Body of pancreas (tissue), 4 donors: ENCODE measurements at regions not wholly inside any gene's neighbourhood (a gene's known extent, or its start where the extent isn't known, plus 50 kb on each side); places are given as distances from the start of the nearest gene placed in this dataset.

Source experiments
- ATAC-seq: fragments of 150-250 bp; one replicate; pipeline ENCODE4 v1.9.1; 2016
- DNase-seq, 4 donors: peaks; one replicate each; pipeline ENCODE4 v3.0.0-alpha.2; 2019
- H3K27ac ChIP-seq, 4 donors: fragments of 200-600 bp; sonication (generic); 1 replicate in 3 of 4; 2 replicates in 1 of 4; pipeline versions ENCODE4 v1.5.1 to v1.6.1; 2016 to 2019; ENCODE audit warnings: mild to moderate bottlenecking in 1 of 4, mixed read lengths in 1 of 4, moderate library complexity in 1 of 4
- H3K27me3 ChIP-seq, 2 donors: fragments of 200-600 bp; sonication (generic); one replicate each; pipeline ENCODE4 v1.6.0; 2016; ENCODE audit warnings: mild to moderate bottlenecking in 1 of 2
- H3K36me3 ChIP-seq, 2 donors: fragments of 200-600 bp; sonication (generic); replicated peaks in 1 of 2; 2 replicates each; pipeline ENCODE4 v1.5.1; 2016; ENCODE audit warnings: low read depth in 2 of 2; ENCODE audit not compliant: insufficient read depth in 1 of 2
- H3K4me1 ChIP-seq: fragments of 200-600 bp; sonication (generic); one replicate; pipeline ENCODE4 v1.6.0; 2016
- H3K4me3 ChIP-seq, 2 donors: fragments of 200-600 bp; sonication (generic); 1 replicate in 1 of 2; 2 replicates in 1 of 2; pipeline ENCODE4 v1.5.1; 2016 to 2019
- H3K9me3 ChIP-seq, 3 donors: fragments of 200-600 bp; sonication (generic); 1 replicate in 2 of 3; 2 replicates in 1 of 3; pipeline ENCODE4 v1.5.1; 2016
- POLR2A ChIP-seq, 3 donors: fragments of 450-650 bp; IDR thresholded peaks; one replicate each; pipeline ENCODE4 v1.6.1; 2016; ENCODE audit warnings: antibody characterized with exemption in 3 of 3, mild to moderate bottlenecking in 2 of 3
- WGBS, 2 donors: methylation state at CpG; one replicate each; pipeline ENCODE4 v1.1.5; 2017; 5-methylcytosine and 5-hydroxymethylcytosine counted together
- intact Hi-C: fragments of 100-400 bp; cut with DNase I; formaldehyde crosslinking; loops from one replicate; pipeline ENCODE4 v1.15.1; 2023
- TF ChIP-seq, protein P1 (sequence below), 7 experiments: fragments of 450-650 bp in 4 of 7; fragments of 200-600 bp in 3 of 7; sonication (generic) in 3 of 7; IDR thresholded peaks; one replicate each; pipeline ENCODE4 v1.5.1; 2016 to 2019; ENCODE audit warnings: antibody characterized with exemption in 7 of 7

DNA sequence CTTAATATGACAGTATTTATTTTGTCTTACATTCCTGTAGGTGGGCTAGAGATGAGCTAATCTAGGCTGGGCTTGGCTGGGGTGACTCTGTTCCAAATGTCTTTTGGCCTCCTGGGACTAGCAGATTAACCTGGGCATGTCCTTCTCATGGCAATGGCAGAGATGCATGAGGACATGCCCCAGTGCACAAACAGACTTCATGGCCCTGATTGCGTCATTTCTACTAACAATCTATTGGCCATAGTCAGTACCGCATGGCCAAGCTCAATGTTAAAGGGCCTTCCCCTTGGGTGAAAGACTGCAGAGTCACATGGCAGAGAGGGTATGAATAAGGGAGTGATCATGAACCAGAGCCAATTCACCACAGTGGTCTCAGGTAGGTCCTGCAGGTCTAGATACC, 313.4 kb downstream of the MSX2 start:
- ATAC-seq: no peak
- intact Hi-C loops: no loop called here
- WGBS, 2 donors: 96% methylated on average over 2 of the region's 2 CpGs

DNA sequence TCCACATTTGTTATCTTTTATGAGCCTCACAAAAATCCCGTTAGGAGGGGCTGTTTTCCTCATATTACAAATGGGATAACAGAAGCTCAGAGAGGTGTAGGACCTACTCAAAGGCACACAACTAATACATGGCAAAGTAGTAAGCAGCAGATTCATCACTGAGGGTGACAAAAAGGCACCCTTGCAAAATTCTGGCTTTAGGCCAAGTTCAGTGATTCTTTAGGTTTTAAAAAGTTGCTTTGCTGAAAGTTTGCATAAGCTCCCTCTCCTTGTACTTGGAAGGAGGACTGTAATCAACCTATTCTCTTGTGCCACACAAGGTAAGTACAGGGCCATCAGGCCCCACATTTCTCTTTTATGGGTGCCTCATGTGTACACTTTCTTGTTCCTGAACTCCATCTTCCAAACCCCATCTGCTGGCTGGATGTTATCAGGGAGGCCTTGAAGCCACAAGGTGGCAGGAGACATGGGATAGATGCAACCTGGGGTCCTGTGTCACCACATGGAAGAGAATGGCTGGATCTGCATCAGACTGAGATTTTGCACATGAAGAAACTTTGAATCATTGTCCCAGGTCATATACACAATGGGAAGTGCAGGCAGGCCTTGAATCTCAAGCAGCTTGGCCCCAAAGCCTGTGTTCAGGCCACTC, 311.6 kb downstream of the MSX2 start:
- H3K4me1 ChIP-seq: peaks cover 18% of the 10 kb centered on the region
- no peak overlapping the region for H3K4me3 ChIP-seq
- no peaks in the 10 kb centered on the region for H3K36me3 ChIP-seq
- no peak overlapping the region for H3K27ac ChIP-seq
- intact Hi-C loops: no loop called here
- 42 to 78% methylated on average over 1 of the region's 1 CpG for WGBS, 2 donors
- no peak for DNase-seq
- no peaks in the 10 kb centered on the region for H3K9me3 ChIP-seq
- ATAC-seq: no peak
- H3K27me3 ChIP-seq: no peaks in the 10 kb centered on the region
- TF ChIP-seq POLR2A (IDR thresholded peaks at IDR 0.05): no peak
- TF ChIP-seq, protein P1, sequence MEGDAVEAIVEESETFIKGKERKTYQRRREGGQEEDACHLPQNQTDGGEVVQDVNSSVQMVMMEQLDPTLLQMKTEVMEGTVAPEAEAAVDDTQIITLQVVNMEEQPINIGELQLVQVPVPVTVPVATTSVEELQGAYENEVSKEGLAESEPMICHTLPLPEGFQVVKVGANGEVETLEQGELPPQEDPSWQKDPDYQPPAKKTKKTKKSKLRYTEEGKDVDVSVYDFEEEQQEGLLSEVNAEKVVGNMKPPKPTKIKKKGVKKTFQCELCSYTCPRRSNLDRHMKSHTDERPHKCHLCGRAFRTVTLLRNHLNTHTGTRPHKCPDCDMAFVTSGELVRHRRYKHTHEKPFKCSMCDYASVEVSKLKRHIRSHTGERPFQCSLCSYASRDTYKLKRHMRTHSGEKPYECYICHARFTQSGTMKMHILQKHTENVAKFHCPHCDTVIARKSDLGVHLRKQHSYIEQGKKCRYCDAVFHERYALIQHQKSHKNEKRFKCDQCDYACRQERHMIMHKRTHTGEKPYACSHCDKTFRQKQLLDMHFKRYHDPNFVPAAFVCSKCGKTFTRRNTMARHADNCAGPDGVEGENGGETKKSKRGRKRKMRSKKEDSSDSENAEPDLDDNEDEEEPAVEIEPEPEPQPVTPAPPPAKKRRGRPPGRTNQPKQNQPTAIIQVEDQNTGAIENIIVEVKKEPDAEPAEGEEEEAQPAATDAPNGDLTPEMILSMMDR (IDR thresholded peaks at IDR 0.05): no peak

More for the DNA sequence above, 313.4 kb downstream of the MSX2 start:
- DNase-seq: no peak
- Histone ChIP-seq H3K4me3 (no peak overlapping the region), H3K27ac (no peak overlapping the region), H3K9me3 (no peaks in the 10 kb centered on the region), H3K36me3 (no peaks in the 10 kb centered on the region), H3K27me3 (no peaks in the 10 kb centered on the region), H3K4me1 (peaks cover 2% of the 10 kb centered on the region)
- TF ChIP-seq, protein P1 (IDR thresholded peaks at IDR 0.05): no peak
- TF ChIP-seq POLR2A (IDR thresholded peaks at IDR 0.05): no peak

DNA sequence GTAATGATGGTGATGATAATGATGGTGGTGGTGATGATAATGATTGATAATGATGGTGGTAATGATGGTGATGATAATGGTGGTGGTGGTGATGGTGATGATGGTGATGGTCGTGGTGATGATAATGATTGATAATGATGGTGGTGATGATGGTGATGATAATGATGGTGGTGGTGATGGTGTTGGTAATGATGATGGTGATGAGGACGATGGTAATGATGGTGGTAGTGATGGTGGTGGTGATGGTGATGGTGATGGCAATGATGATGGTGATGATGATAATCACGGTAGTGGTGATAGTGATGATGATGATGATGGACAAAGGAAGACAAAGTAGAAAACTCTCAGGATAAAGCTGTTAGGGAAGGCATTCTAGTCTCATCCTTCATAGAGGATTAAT, 310.5 kb downstream of the MSX2 start:
- ATAC-seq (no peak), DNase-seq (no peak)
- intact Hi-C loops: no loop called here
- Histone ChIP-seq H3K9me3 (no peaks in the 10 kb centered on the region), H3K36me3 (no peaks in the 10 kb centered on the region), H3K4me3 (no peak overlapping the region), H3K27ac (no peak overlapping the region), H3K27me3 (no peaks in the 10 kb centered on the region), H3K4me1 (peaks cover 18% of the 10 kb centered on the region)
- 77 to 87% methylated on average over 3 of the region's 3 CpGs for WGBS, 2 donors
- no peak for TF ChIP-seq POLR2A (IDR thresholded peaks at IDR 0.05)
- TF ChIP-seq, protein P1 (IDR thresholded peaks at IDR 0.05): no peak

DNA sequence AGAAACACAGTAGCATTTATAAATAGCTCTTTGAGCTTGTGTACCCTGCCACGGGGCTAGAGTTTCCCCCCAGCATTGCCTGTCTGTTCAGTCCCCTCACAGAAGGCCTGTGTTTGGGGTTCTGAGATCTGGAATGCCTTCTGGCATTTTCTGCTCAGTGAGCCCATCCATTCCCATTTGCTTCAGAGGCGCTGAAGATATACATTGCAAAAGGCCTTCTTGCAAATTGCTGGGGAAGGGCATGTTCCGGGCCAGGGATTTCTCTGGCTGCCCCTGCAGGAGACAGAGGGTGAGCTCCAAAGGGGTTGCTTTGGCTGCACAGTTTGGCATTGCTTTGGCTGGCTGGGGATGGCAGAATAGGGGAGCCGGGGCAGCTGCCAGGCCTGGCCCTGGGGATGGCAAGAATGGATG, 308.4 kb downstream of the MSX2 start:
- 67 to 72% methylated on average over 4 of the region's 4 CpGs for WGBS, 2 donors
- Histone ChIP-seq H3K36me3 (no peaks in the 10 kb centered on the region), H3K27ac (no peak overlapping the region), H3K9me3 (no peaks in the 10 kb centered on the region), H3K4me3 (no peak overlapping the region), H3K27me3 (no peaks in the 10 kb centered on the region), H3K4me1 (peaks cover 18% of the 10 kb centered on the region)
- DNase-seq (no peak), ATAC-seq (no peak)
- TF ChIP-seq POLR2A (IDR thresholded peaks at IDR 0.05): no peak
- TF ChIP-seq, protein P1 (IDR thresholded peaks at IDR 0.05): no peak
- intact Hi-C loops: no loop called here

DNA sequence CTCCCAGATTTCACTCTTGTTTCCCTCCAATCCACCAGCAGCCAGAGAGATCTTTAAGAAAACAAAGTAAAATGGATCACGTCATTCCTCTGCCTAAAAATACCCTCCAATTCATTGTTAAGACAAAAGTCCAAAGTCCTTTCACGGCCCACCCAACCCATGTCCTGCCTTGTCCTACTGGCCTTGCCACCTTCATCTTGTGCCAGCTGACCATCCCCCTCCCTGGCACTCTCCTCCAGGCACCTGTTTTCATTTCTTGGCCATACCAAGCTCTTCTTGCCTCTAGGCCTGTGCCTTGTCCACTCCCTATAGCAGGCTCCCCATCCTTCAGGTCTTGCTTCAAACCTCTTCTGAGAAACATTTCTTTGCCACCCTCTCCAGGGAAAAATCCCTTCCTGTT, 307.6 kb downstream of the MSX2 start:
- Histone ChIP-seq H3K27ac (peak overlapping the region in 2 of 4 donors; percentile 20 to 34), H3K27me3 (no peaks in the 10 kb centered on the region), H3K9me3 (no peaks in the 10 kb centered on the region), H3K4me1 (peaks cover 18% of the 10 kb centered on the region), H3K4me3 (no peak overlapping the region), H3K36me3 (no peaks in the 10 kb centered on the region)
- WGBS, 2 donors: 35 to 51% methylated on average over 2 of the region's 2 CpGs
- peak; percentile 66 for ATAC-seq
- TF ChIP-seq, protein P1 (IDR thresholded peaks at IDR 0.05): no peak
- no peak for TF ChIP-seq POLR2A (IDR thresholded peaks at IDR 0.05)
- DNase-seq: peak; percentile 55 to 85 (median 70)
- intact Hi-C loops: no loop called here
